ENCODE measurements at regions not wholly inside any gene's neighbourhood (a gene's known extent, or its start where the extent isn't known, plus 50 kb on each side); places are given as distances from the start of the nearest gene placed in this dataset.

DNA sequence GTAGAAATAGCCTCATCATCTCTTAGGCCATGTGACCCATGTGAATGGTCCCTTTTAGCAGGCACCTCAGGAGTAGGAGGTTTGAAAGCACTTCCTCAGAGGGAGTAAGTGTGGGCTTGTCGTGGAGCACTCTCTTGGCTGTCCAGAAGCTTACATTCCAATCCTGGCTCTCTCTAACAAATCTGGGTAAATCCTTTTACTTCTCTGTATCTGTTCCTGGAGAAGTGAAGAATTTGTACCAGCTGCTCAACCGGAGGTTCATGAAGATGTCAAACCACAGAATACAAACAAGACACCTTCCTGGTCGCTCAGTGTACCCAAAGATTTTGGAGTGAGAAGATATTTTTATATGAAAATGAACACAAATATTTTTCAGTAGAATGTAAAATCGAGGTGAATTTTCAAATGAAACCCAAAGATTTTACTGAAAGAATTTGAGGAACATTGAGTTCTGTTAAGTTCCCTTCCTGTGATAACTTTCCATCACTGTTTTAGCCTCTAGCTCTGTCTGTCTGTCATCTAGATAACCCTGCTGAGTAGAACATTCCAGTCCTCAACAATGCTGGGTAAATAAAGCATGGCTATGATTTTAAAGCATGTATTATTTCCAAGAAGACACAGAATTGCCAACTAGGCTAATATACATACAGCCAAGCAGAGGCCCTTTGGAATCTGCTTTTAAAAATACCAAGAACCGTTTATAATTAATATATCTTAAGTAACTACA lies 263.9 kb upstream of the RGS6 start:
- no peak for DNase-seq (ENCODE audit: low read depth)

DNA sequence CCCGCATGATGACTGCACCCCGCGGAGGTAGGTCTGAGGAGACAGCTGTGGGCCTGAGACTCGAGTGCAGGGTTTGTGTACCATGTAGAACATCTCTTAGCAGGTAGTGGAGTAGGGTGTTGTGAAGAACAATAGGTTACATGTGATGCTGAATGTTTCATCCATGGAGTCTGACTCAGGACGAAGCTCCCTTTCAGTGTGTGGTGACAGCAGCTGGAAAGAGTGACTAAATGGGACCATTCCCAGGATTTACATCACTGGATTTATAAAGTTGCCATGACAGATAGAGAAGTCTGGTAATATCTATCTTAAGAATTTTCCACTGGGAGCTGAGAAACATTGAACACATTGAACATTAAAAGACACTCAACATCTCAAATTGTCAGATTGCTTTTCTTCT lies 259.6 kb upstream of the RGS6 start:
- no peak for DNase-seq (ENCODE audit: low read depth)

DNA sequence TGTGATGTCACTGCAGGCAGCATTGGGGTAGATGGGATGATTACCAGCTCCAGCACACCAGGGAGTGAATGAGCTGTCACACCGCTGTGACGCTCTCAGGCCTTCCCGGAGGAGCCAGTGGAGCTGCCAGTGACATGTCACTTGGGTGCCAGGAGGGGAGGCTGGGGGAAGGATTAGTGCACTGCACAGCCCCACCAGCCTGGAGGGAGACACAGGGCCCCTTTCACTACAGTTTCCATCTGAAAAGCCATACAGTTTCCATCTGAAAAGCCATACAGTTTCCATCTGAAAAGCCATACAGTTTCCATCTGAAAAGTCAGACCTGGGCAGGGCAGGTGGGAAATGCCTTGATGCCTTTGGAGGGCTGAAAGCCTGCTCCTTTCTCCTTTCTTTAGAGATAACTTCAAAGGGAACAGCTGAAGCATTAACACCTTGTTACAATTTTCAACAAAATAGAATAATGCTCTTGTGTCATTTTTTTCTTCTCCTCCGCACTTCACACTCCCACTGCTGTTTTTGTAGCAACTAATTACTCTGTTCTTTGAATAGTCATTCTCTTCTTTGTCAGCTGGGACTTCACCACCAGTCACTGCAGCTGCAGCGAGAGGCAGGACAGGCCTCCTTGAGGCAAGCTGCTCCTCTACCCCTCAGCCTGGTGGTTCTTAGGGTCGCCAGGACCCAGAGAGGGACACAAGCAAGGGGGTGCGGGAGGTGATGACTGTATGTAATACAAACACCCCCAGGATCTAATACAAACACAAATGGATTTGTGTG lies 256.9 kb upstream of the RGS6 start:
- no peak for DNase-seq (ENCODE audit: low read depth)

- DNase-seq (ENCODE audit: low read depth): no peak
These were observed 256.3 kb upstream of the RGS6 start for GRCh38 chr14:71675900-71676287.

DNA sequence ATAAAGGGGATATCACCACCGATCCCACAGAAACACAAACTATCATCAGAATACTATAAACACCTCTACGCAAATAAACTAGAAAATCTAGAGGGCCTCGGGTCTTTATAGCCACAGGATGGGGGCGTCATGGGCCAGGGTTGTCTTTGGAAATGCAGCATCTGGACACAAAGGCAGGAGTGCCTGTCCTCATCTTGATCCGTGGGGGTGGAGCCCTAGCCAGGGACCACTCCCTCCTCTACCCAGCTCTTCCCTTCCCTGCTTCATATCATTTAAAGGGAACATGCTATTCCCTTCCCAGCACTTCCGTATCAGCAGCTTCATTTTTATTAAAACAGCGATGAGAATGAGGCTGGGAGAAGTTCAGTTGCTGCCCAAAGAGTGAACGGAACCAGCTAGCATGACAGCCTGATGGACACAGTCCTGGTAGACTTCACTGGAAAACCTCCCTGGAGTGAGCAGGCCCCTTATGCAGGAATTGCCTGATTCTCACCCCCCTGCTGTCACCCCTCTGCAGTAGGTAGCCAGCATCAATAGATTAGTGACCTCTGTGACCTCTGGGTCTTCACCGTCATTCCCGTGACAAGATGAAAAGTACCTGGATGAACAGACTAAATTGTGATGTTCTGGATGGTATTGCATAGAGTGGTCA lies 251.4 kb upstream of the RGS6 start:
- DNase-seq (ENCODE audit: low read depth): no peak

GRCh38 chr14:71682337-71682736 lies 249.9 kb upstream of the RGS6 start:
- no peak for DNase-seq (ENCODE audit: low read depth)

DNA sequence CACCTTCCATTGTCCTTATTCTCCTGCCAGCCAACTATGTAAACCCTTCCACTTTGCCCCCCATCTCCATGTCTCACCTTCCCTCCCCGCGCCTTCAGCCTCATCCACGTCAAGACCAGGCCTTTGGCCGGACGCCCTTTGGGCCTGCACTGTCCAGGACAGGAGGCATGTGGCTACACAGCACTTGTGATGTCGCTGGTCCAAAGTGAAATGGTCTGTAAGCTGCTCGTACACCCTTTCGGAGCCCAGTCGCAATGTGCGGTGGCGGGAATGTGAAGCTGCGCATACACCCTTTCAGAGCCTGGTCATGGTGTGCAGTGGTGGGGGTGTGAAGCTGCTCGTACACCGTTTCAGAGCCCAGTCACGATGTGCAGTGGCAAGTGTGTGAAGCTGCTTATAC lies 247.9 kb upstream of the RGS6 start:
- DNase-seq (ENCODE audit: low read depth): no peak

- DNase-seq (ENCODE audit: low read depth): no peak
These were observed 245.6 kb upstream of the RGS6 start for GRCh38 chr14:71686677-71687076.

DNA sequence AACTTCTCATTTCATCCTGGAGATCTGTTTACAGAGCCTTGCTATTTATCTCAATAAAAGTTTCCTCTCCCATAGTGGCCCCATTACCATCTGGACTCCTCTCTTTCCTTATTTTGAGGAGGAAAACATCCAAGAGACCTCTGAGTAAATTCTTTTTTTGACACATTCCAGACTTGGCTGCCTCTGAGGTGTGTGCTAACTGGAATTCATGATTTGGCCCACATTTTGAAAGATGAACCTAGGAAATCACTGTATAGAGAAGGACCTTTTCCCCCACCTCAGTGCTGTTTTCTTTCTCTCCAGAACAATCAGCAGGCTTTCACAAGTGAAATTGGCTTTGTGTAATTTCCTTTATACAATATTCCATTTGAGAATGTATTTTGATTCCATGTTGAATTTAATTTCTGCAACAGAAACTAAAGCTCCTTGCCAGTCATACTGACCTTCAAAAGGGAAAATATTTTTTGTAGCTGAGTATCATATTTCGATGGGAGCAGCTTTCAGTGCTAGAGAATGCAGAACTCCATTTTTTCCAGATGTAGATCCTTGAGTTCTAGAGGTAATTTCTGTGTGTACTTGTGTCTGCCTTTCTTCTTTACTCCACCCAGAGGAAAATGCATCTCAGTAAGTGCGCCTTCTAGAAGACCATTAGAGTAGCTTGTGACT lies 244.9 kb upstream of the RGS6 start:
- no peak for DNase-seq (ENCODE audit: low read depth)

DNA sequence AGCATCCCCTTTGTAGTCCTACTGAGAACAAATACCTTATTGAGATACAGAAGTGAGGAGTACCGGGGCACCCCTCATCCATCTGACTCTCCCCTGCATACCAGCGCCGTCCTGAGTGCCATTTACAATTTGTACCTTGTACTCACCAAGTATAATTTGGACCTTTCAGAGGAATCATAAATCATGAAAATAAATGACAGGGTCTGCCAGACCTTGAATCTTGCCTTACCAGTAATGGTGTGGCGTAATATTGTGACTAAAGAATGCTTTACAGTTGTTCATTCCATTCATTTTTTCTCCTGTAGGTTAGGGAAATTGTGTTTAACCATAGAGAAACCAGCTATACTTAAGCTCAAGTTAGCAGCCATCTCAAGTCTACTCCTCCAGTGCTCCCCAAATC lies 243.7 kb upstream of the RGS6 start:
- no peak for DNase-seq (ENCODE audit: low read depth)

- no peak for DNase-seq (ENCODE audit: low read depth)
These were observed 241.8 kb upstream of the RGS6 start for GRCh38 chr14:71690478-71690877.

- no peak for DNase-seq (ENCODE audit: low read depth)
These were observed 239.7 kb upstream of the RGS6 start for GRCh38 chr14:71692496-71692895.

- DNase-seq (ENCODE audit: low read depth): no peak
These were observed 238.8 kb upstream of the RGS6 start for GRCh38 chr14:71693381-71693780.

- DNase-seq (ENCODE audit: low read depth): no peak
These were observed 237.4 kb upstream of the RGS6 start for GRCh38 chr14:71694591-71695530.

- no peak for DNase-seq (ENCODE audit: low read depth)
These were observed 236.4 kb upstream of the RGS6 start for GRCh38 chr14:71695611-71696350.

- DNase-seq (ENCODE audit: low read depth): no peak
These were observed 234.2 kb upstream of the RGS6 start for GRCh38 chr14:71698027-71698426.

- peak; percentile 67 for DNase-seq (ENCODE audit: low read depth)
These were observed 233.6 kb upstream of the RGS6 start for GRCh38 chr14:71698673-71699072.

DNA sequence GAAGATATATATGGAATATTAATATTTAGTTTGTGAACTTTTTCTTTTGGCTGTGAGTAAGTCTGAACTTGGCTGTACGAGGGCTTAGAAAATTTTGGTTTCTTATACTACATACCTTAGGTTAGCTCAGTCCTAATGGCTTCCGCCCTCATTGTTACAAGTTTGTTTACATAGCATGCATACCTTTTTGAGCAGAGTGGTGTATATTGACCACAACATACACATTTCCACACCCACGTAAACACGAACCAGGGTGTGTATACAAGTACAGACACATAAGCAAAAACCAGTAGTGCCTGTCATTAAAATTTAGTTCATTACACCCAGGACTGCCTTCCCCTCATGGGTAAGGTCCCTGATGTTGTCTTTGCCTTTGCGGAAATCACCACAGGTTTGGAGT lies 230.2 kb upstream of the RGS6 start:
- DNase-seq (ENCODE audit: low read depth): no peak

DNA sequence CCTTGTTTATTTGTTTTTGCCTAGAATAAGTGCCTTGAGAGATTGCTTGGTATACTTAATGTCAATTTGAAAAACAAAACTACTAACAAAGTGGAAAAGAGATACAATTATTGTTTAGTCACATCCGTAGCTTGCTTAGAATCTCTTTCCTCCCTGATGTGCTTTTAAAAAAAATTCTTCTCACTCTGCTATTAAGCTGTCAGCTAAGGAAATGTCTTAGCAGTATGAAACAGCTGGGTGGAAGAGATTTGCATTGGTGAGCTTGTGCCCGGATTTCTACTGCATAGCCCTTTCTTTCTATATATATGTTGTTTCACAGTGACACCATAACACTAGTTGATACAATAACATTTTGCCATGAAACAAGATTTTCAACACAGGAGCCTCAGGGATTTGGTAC lies 229.4 kb upstream of the RGS6 start:
- no peak for DNase-seq (ENCODE audit: low read depth)

DNA sequence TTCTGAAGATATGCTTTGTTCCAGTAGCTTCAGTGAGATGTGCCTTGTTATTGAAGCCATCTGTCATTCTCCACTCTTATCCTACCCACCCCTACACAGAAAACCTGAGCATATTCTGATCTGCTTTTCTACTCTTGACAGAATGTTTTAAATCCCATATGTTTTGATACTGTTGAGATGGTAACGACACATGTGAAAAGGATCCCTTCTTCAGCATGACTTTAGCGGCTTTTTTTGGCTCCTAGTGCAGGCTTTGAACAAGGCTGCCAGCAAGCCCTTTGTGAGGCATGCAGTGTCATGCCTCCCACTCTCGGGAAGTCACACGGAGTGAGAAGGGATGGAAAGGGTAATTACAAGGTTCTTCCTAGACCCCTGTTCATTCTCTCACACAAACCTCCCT lies 228.8 kb upstream of the RGS6 start:
- DNase-seq (ENCODE audit: low read depth): no peak

DNA sequence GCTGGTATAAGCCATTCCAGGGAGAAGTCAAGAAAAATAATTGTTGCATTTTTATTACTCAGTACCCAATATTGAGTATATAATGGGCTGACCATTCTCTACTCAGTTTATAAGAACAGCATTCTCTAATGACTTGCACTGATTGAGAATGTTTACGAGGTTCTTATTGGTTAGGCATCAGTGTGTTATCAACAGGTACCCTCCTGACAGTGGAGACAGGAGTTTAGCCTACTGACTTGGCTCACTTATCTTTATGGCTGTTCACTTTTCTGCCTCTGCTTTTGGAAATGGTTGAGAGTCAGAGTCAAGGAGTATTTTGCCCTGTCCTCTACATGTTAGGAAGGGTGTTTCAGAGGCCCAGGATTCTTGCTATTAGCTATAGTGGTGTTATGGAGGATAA lies 228.0 kb upstream of the RGS6 start:
- no peak for DNase-seq (ENCODE audit: low read depth)
